ENCODE measurements at regions not wholly inside any gene's neighbourhood (a gene's known extent, or its start where the extent isn't known, plus 50 kb on each side); places are given as distances from the start of the nearest gene placed in this dataset.
A peak's percentile ranks its signal among the peaks of the same experiment; 100 is the strongest.
"Not testable (repeated sequence)": the region's sequence is repeated elsewhere in the genome, so short reads cannot be mapped to it uniquely, and the experiment has no call there.

DNA sequence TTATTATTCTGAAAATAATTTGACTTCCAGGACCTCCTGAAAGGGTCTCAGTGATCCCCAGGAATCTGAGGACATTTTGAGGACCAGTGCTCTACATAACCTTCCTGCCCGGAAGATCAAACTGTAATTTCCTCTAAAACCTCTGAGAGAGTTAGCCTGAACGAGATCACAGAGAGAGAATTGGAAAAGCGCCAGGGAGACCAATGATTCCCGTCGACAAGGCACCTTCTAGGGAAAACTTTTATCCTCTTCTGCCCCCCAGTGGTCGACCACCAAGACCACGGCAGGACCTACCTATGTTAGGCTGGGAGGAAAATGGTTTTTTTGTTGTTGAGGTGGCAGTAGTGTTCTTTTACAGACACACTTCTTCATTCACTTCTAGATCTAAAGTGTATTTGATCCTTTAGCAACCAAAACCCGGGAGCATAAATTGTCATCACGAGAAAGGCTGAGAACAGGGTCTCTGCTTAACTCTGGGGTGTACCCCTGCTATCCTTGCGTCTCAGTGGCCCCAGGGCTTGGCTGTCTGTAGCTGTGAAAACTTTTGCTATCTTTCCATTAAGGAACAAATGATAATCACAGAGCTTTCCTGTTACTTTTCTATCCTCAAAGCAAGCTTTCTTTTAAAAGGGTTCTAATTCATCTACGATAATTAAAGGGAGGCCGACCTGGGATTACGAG, 62.9 kb upstream of the NID2 start:
- intact Hi-C loops (cut with DNase I) = loop anchor here (1.0 kb wide), 1 partner anchor 135 kb away; no protein-coding TSS in a partner anchor
- H3K4me1 ChIP-seq (ENCODE audit: control insufficient read depth in 1 of 2, insufficient read depth in 2 of 2, low read length in 2 of 2) = no peaks in the 10 kb centered on the region

DNA sequence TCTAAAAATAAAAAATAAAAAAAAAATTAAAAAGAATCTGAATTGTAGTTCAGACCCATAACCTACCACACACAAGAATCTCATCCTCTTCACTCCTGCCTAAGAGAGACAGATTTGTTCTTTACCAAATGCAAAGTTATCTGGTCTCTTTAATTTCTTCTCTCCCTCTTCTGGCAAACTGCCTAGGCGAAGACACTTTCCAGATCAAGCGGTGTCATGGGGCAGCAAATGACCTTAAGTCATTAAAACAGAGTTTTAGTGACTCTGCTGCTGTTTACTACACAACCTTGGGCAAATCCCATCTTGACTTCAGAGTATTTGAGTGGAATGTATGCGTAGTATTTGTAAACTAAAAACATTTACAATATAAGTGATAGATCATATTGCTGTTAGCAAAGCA, 60.9 kb upstream of the NID2 start:
- no peak overlapping the region for H3K27ac ChIP-seq (ENCODE audit: low read depth in 1 of 2, low read length in 2 of 2)
- no peaks in the 10 kb centered on the region for H3K9me3 ChIP-seq (ENCODE audit: control insufficient read depth, low read length)
- intact Hi-C loops (cut with DNase I) = no loop called here
- no peak for ATAC-seq (ENCODE audit: low FRiP score)
- no peaks in the 10 kb centered on the region for H3K27me3 ChIP-seq (ENCODE audit: control insufficient read depth in 1 of 2, insufficient read depth in 2 of 2, low read length in 1 of 2)
- no peak for DNase-seq
- no peak overlapping the region for H3K4me3 ChIP-seq (ENCODE audit: low read length in 2 of 2)
- H3K4me1 ChIP-seq (ENCODE audit: control insufficient read depth in 1 of 2, insufficient read depth in 2 of 2, low read length in 2 of 2) = no peaks in the 10 kb centered on the region
- 75 to 91% methylated on average over 3 of the region's 3 CpGs for WGBS, 2 donors
- H3K36me3 ChIP-seq (ENCODE audit: control insufficient read depth in 1 of 2, insufficient read depth in 2 of 2, low read length in 1 of 2) = no peaks in the 10 kb centered on the region

More for the DNA sequence above, 62.9 kb upstream of the NID2 start:
- WGBS, 2 donors = 29 to 31% methylated on average over 13 of the region's 13 CpGs
- Histone ChIP-seq H3K9me3 (ENCODE audit: control insufficient read depth, low read length) (peaks cover 2% of the 10 kb centered on the region), H3K27ac (ENCODE audit: low read depth in 1 of 2, low read length in 2 of 2) (no peak overlapping the region), H3K27me3 (ENCODE audit: control insufficient read depth in 1 of 2, insufficient read depth in 2 of 2, low read length in 1 of 2) (no peaks in the 10 kb centered on the region), H3K36me3 (ENCODE audit: control insufficient read depth in 1 of 2, insufficient read depth in 2 of 2, low read length in 1 of 2) (no peaks in the 10 kb centered on the region), H3K4me3 (ENCODE audit: low read length in 2 of 2) (no peak overlapping the region)
- ATAC-seq (ENCODE audit: low FRiP score) = peak; percentile 77
- peak; percentile 78 to 83 for DNase-seq

DNA sequence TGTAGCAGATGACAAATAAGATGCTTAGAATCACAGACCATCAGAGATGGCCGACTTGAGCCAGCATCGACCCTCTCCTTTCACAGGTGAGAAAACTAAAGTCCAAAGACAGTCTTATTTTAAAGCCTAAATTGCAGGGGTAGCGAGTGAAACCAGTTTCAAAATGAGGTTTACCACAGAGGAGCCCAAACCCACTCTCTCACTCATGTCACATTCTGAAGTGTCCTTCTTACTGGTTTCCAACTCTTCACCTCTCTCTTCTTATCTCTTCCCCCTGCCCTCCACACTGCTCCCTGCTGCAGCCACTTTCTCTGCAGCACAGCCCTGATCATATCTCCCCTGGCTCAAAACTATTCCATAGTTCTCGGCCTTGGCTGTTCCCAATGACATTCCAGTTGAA, 57.0 kb upstream of the NID2 start:
- WGBS, 2 donors = 84 to 91% methylated on average over 4 of the region's 4 CpGs
- H3K9me3 ChIP-seq (ENCODE audit: control insufficient read depth, low read length) = no peaks in the 10 kb centered on the region
- no peak overlapping the region for H3K27ac ChIP-seq (ENCODE audit: low read depth in 1 of 2, low read length in 2 of 2)
- no peaks in the 10 kb centered on the region for H3K4me1 ChIP-seq (ENCODE audit: control insufficient read depth in 1 of 2, insufficient read depth in 2 of 2, low read length in 2 of 2)
- H3K4me3 ChIP-seq (ENCODE audit: low read length in 2 of 2) = no peak overlapping the region
- intact Hi-C loops (cut with DNase I) = no loop called here
- H3K27me3 ChIP-seq (ENCODE audit: control insufficient read depth in 1 of 2, insufficient read depth in 2 of 2, low read length in 1 of 2) = no peaks in the 10 kb centered on the region
- DNase-seq (no peak), ATAC-seq (ENCODE audit: low FRiP score) (no peak)
- no peaks in the 10 kb centered on the region for H3K36me3 ChIP-seq (ENCODE audit: control insufficient read depth in 1 of 2, insufficient read depth in 2 of 2, low read length in 1 of 2)

GRCh38 chr14:52124791-52125684, 56.2 kb upstream of the NID2 start:
- Histone ChIP-seq H3K27ac (ENCODE audit: low read depth in 1 of 2, low read length in 2 of 2) (no peak overlapping the region), H3K9me3 (ENCODE audit: control insufficient read depth, low read length) (no peaks in the 10 kb centered on the region), H3K4me3 (ENCODE audit: low read length in 2 of 2) (no peak overlapping the region), H3K4me1 (ENCODE audit: control insufficient read depth in 1 of 2, insufficient read depth in 2 of 2, low read length in 2 of 2) (no peaks in the 10 kb centered on the region), H3K27me3 (ENCODE audit: control insufficient read depth in 1 of 2, insufficient read depth in 2 of 2, low read length in 1 of 2) (no peaks in the 10 kb centered on the region), H3K36me3 (ENCODE audit: control insufficient read depth in 1 of 2, insufficient read depth in 2 of 2, low read length in 1 of 2) (no peaks in the 10 kb centered on the region)
- intact Hi-C loops (cut with DNase I) = no loop called here
- 57 to 64% methylated on average over 7 of the region's 7 CpGs for WGBS, 2 donors
- DNase-seq = no peak
- ATAC-seq (ENCODE audit: low FRiP score) = no peak

DNA sequence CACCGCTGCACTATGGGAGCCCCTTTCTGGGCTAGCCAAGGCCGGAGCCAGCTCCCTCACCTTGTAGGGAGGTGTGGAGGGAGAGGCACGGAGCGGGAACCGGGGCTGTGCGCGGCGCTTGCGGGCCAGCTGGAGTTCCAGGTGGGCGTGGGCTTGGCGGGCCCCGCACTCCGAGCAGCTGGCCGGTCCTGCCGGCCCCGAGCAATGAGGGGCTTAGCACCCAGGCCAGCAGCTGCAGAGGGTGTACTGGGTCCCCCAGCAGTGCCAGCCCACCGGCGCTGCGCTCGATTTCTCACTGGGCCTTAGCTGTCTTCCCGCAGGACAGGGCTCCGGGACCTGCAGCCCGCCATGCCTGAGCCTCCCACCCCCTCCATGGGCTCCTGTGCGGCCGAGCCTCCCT, 53.3 kb upstream of the NID2 start:
- ATAC-seq (ENCODE audit: low FRiP score); H3K36me3 ChIP-seq (ENCODE audit: control insufficient read depth in 1 of 2, insufficient read depth in 2 of 2, low read length in 1 of 2); H3K4me1 ChIP-seq (ENCODE audit: control insufficient read depth in 1 of 2, insufficient read depth in 2 of 2, low read length in 2 of 2); H3K27ac ChIP-seq (ENCODE audit: low read depth in 1 of 2, low read length in 2 of 2); H3K9me3 ChIP-seq (ENCODE audit: control insufficient read depth, low read length); intact Hi-C loops (cut with DNase I); DNase-seq; H3K4me3 ChIP-seq (ENCODE audit: low read length in 2 of 2); H3K27me3 ChIP-seq (ENCODE audit: control insufficient read depth in 1 of 2, insufficient read depth in 2 of 2, low read length in 1 of 2): not testable (repeated sequence)
- 95 to 97% methylated on average over 10 to 25 of the region's 25 CpGs for WGBS, 2 donors

- ATAC-seq (ENCODE audit: low FRiP score) (no peak), DNase-seq (no peak)
- no peaks in the 10 kb centered on the region for H3K9me3 ChIP-seq (ENCODE audit: control insufficient read depth, low read length)
- H3K27me3 ChIP-seq (ENCODE audit: control insufficient read depth in 1 of 2, insufficient read depth in 2 of 2, low read length in 1 of 2) = no peaks in the 10 kb centered on the region
- H3K4me3 ChIP-seq (ENCODE audit: low read length in 2 of 2) = no peak overlapping the region
- no peak overlapping the region for H3K27ac ChIP-seq (ENCODE audit: low read depth in 1 of 2, low read length in 2 of 2)
- intact Hi-C loops (cut with DNase I) = no loop called here
- H3K36me3 ChIP-seq (ENCODE audit: control insufficient read depth in 1 of 2, insufficient read depth in 2 of 2, low read length in 1 of 2) = no peaks in the 10 kb centered on the region
- 83% methylated on average over 5 of the region's 5 CpGs for WGBS, 2 donors
- H3K4me1 ChIP-seq (ENCODE audit: control insufficient read depth in 1 of 2, insufficient read depth in 2 of 2, low read length in 2 of 2) = no peaks in the 10 kb centered on the region
These were observed 52.6 kb upstream of the NID2 start for GRCh38 chr14:52121441-52121840.

- ATAC-seq (ENCODE audit: low FRiP score) (no peak), DNase-seq (no peak)
- intact Hi-C loops (cut with DNase I) = no loop called here
- H3K27me3 ChIP-seq (ENCODE audit: control insufficient read depth in 1 of 2, insufficient read depth in 2 of 2, low read length in 1 of 2) = no peaks in the 10 kb centered on the region
- H3K9me3 ChIP-seq (ENCODE audit: control insufficient read depth, low read length) = no peaks in the 10 kb centered on the region
- H3K27ac ChIP-seq (ENCODE audit: low read depth in 1 of 2, low read length in 2 of 2) = no peak overlapping the region
- H3K4me1 ChIP-seq (ENCODE audit: control insufficient read depth in 1 of 2, insufficient read depth in 2 of 2, low read length in 2 of 2) = no peaks in the 10 kb centered on the region
- H3K4me3 ChIP-seq (ENCODE audit: low read length in 2 of 2) = no peak overlapping the region
- 72% methylated on average over 3 of the region's 3 CpGs for WGBS, 2 donors
- no peaks in the 10 kb centered on the region for H3K36me3 ChIP-seq (ENCODE audit: control insufficient read depth in 1 of 2, insufficient read depth in 2 of 2, low read length in 1 of 2)
These were observed 50.2 kb upstream of the NID2 start for GRCh38 chr14:52119030-52119429.

All from aorta (tissue), 5 donors.